ENCODE measurements at regions not wholly inside any gene's neighbourhood (a gene's known extent, or its start where the extent isn't known, plus 50 kb on each side); places are given as distances from the start of the nearest gene placed in this dataset.

GRCh38 chr4:59341506-59341905 lies 1858.6 kb upstream of the ADGRL3 start (continued):
- no peak for TF ChIP-seq CHD7 (IDR thresholded peaks at IDR 0.05; ENCODE audit: insufficient replicate concordance, low read length)
- no peak for TF ChIP-seq TCF12 (IDR thresholded peaks at IDR 0.05; ENCODE audit: low read depth, low read length)
- no peak for TF ChIP-seq TAF7 (optimal IDR thresholded peaks at IDR 0.05; ENCODE audit: borderline replicate concordance, low read depth, low read length)
- no peak for TF ChIP-seq E2F6 (IDR thresholded peaks at IDR 0.05)
- no peak for TF ChIP-seq RAD21 (IDR thresholded peaks at IDR 0.05 in 1 of 2, conservative IDR thresholded peaks at IDR 0.05 in 1 of 2; ENCODE audit: low read depth in 2 of 2, low read length in 2 of 2)
- TF ChIP-seq NANOG (IDR thresholded peaks at IDR 0.05; ENCODE audit: insufficient read depth, low read depth, low read length, poor library complexity, severe bottlenecking), result no peak
- no peak for TF ChIP-seq RBBP5 (IDR thresholded peaks at IDR 0.05; ENCODE audit: borderline replicate concordance, low read depth, low read length)
- TF ChIP-seq POLR2AphosphoS5 (IDR thresholded peaks at IDR 0.05; ENCODE audit: low read depth, low read length), result no peak
